Embryonic facial prominence (tissue), 1 donor: ENCODE measurements at regions not wholly inside any gene's neighbourhood (a gene's known extent, or its start where the extent isn't known, plus 50 kb on each side); places are given as distances from the start of the nearest gene placed in this dataset.

Experiments used
- DNase-seq: peaks from one replicate; pipeline ENCODE4 v3.0.0-alpha.2; 2016; ENCODE audit errors: extremely low spot score

GRCh38 chr9:16337322-16338029, 533.0 kb downstream of the BNC2 start:
- DNase-seq: no peak

GRCh38 chr9:16341177-16341576, 529.3 kb downstream of the BNC2 start:
- no peak for DNase-seq

GRCh38 chr9:16342246-16343020, 528.0 kb downstream of the BNC2 start:
- DNase-seq: no peak

GRCh38 chr9:16343249-16344237, 526.9 kb downstream of the BNC2 start:
- DNase-seq: no peak

- no peak for DNase-seq
These were observed 526.1 kb downstream of the BNC2 start for GRCh38 chr9:16344343-16344742.

GRCh38 chr9:16345902-16346301, 524.6 kb downstream of the BNC2 start:
- no peak for DNase-seq

GRCh38 chr9:16347886-16348285, 522.6 kb downstream of the BNC2 start:
- DNase-seq: no peak

- DNase-seq: no peak
These were observed 521.9 kb downstream of the BNC2 start for GRCh38 chr9:16348531-16348930.

GRCh38 chr9:16352251-16352650, 518.2 kb downstream of the BNC2 start:
- DNase-seq: no peak

- no peak for DNase-seq
These were observed 517.6 kb downstream of the BNC2 start for GRCh38 chr9:16352791-16353401.

GRCh38 chr9:16356196-16356765, 514.2 kb downstream of the BNC2 start:
- no peak for DNase-seq

- no peak for DNase-seq
These were observed 512.6 kb downstream of the BNC2 start for GRCh38 chr9:16357828-16358227.

- no peak for DNase-seq
These were observed 511.7 kb downstream of the BNC2 start for GRCh38 chr9:16358751-16359150.
